Karpas-422 (cell line): ENCODE measurements at regions not wholly inside any gene's neighbourhood (a gene's known extent, or its start where the extent isn't known, plus 50 kb on each side); places are given as distances from the start of the nearest gene placed in this dataset. TPM values are rescaled to one million over a fixed set of nuclear protein-coding genes. Genes with fewer than 3 reads are reported as not detected.

Experiments used
- DNase-seq: peaks from one replicate; pipeline ENCODE4 v3.0.0-alpha.2; 2015
- H2AFZ ChIP-seq: fragments of 200-600 bp; sonication (generic); 2 replicates; pipeline ENCODE4 v1.6.1; 2014; ENCODE audit warnings: antibody characterized with exemption, low read length, mixed read lengths
- H3K27ac ChIP-seq: fragments of 200-600 bp; sonication (generic); 2 replicates; pipeline ENCODE4 v1.5.1; 2014; ENCODE audit warnings: mild to moderate bottlenecking, low read length, moderate library complexity
- H3K27me3 ChIP-seq: fragments of 200-600 bp; sonication (generic); 2 replicates; pipeline ENCODE4 v1.6.1; 2014; ENCODE audit warnings: low read length, mixed read lengths
- H3K36me3 ChIP-seq: fragments of 200-600 bp; sonication (generic); 2 replicates; pipeline ENCODE4 v1.6.1; 2014; ENCODE audit warnings: low read length, mixed read lengths; ENCODE audit not compliant: insufficient read depth
- H3K4me1 ChIP-seq: fragments of 200-600 bp; sonication (generic); 2 replicates; pipeline ENCODE4 v1.6.1; 2014; ENCODE audit warnings: mild to moderate bottlenecking, low read length, mixed read lengths
- H3K4me2 ChIP-seq: fragments of 200-600 bp; sonication (generic); 2 replicates; pipeline ENCODE4 v1.6.1; 2014; ENCODE audit warnings: low read length, low read depth, mild to moderate bottlenecking; ENCODE audit not compliant: poor library complexity, severe bottlenecking
- H3K4me3 ChIP-seq: fragments of 200-600 bp; sonication (generic); 2 replicates; pipeline ENCODE4 v1.5.1; 2014; ENCODE audit warnings: mild to moderate bottlenecking, antibody characterized with exemption, low read length, mixed read lengths
- H3K79me2 ChIP-seq: fragments of 200-600 bp; sonication (generic); 2 replicates; pipeline ENCODE4 v1.6.1; 2014; ENCODE audit warnings: mild to moderate bottlenecking, low read length, mixed read lengths
- H3K9ac ChIP-seq: fragments of 200-600 bp; sonication (generic); 2 replicates; pipeline ENCODE4 v1.6.0; 2014; ENCODE audit warnings: low read length
- H3K9me2 ChIP-seq: fragments of 200-600 bp; sonication (generic), shearing (Covaris generic); replicated peaks from 2 replicates; pipeline ENCODE4 v1.6.0; 2014; ENCODE audit warnings: mild to moderate bottlenecking, low read length, moderate library complexity; ENCODE audit not compliant: insufficient read depth
- H3K9me3 ChIP-seq: fragments of 300-700, 200-600 bp; sonication (generic); 2 replicates; pipeline ENCODE4 v1.6.1; 2014; ENCODE audit warnings: low read length, mixed read lengths
- H4K20me1 ChIP-seq: fragments of 200-600 bp; sonication (generic); 2 replicates; pipeline ENCODE4 v1.6.1; 2014; ENCODE audit warnings: mild to moderate bottlenecking, antibody characterized with exemption, low read length, low read depth; ENCODE audit not compliant: insufficient read depth
- small RNA-seq: library from RNA; depleted of rRNA; stranded (forward); fragments of <200 nt; gene quantifications from one replicate; pipeline ENCODE3, GENCODE V24; 2014

DNA sequence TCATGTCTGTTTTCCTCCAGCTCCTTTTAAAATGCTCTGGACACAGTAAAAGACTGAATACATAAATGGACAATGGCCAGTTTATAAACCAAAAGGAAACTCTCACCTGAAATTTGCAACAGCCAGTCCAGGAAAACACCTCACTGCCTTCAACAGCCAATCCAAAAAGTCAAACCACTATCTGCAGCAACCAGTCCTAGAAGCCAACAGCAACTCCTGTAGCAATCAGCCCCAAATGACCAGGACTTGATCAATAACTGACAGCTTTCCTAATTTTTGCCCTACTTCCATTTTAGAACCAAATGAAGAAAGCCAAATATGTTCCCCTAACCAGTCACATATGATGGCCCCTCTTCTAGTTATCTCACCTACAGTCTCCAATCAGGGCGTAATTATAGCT is 309.5 kb upstream of the CPXCR1 start:
- H3K27ac ChIP-seq = no peak overlapping the region
- H3K27me3 ChIP-seq = no peaks in the 10 kb centered on the region
- H3K4me3 ChIP-seq = no peak overlapping the region
- H3K9me2 ChIP-seq = no peaks in the 10 kb centered on the region
- H3K9ac ChIP-seq = no peak overlapping the region
- H3K4me2 ChIP-seq = no peak overlapping the region
- no peaks in the 10 kb centered on the region for H4K20me1 ChIP-seq
- H3K4me1 ChIP-seq = no peaks in the 10 kb centered on the region
- no peak for DNase-seq
- H3K9me3 ChIP-seq = peaks cover 12% of the 10 kb centered on the region
- H3K79me2 ChIP-seq = no peaks in the 10 kb centered on the region
- no peaks in the 10 kb centered on the region for H3K36me3 ChIP-seq
- H2AFZ ChIP-seq = no peak overlapping the region

DNA sequence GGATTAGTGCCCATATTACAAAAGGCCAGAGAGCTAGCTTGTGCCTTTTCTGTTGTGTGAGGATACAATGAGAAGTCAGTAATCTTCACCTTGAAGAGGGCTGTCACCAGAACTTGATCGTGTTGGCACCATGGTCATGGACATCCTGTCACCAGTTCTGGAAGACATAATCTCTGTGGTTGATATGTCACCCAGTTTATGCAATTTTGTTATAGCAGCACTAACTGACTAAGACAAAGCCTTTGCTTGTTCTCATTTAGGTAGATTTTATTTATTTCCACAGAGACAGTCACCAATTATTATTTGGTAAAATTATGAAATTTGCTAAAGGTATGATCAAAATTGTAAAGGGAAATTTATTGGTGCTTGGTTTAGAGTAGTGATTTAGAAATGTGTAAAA is 308.8 kb upstream of the CPXCR1 start:
- H3K79me2 ChIP-seq = no peaks in the 10 kb centered on the region
- H3K9me2 ChIP-seq = no peaks in the 10 kb centered on the region
- no peak overlapping the region for H2AFZ ChIP-seq
- H3K27ac ChIP-seq = no peak overlapping the region
- no peak overlapping the region for H3K4me3 ChIP-seq
- H4K20me1 ChIP-seq = no peaks in the 10 kb centered on the region
- peaks cover 12% of the 10 kb centered on the region for H3K9me3 ChIP-seq
- no peak overlapping the region for H3K4me2 ChIP-seq
- no peak overlapping the region for H3K9ac ChIP-seq
- no peaks in the 10 kb centered on the region for H3K36me3 ChIP-seq
- DNase-seq = no peak
- no peaks in the 10 kb centered on the region for H3K27me3 ChIP-seq
- H3K4me1 ChIP-seq = no peaks in the 10 kb centered on the region

DNA sequence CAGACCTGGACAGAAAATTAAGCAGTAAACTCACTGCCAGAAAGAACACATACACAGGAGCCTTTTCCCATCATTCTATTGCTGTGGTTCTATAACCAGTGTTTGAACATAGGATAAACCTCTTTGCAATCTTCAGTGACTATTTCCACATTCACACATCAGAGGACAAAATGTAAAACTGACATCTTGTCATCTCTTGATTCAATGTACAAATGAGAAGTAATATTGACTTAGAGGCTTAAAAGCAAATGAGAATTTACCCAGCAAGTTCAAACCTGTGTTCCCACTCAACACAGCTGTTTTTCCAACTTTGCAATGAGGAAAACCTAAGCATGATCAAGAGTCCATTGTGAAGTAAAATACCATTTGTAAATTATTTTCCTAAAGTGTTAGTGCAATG is 307.1 kb upstream of the CPXCR1 start:
- no peak overlapping the region for H3K27ac ChIP-seq
- no peak overlapping the region for H2AFZ ChIP-seq
- H3K4me2 ChIP-seq = no peak overlapping the region
- no peaks in the 10 kb centered on the region for H3K4me1 ChIP-seq
- peaks cover 12% of the 10 kb centered on the region for H3K9me3 ChIP-seq
- DNase-seq = no peak
- H3K9ac ChIP-seq = no peak overlapping the region
- H3K27me3 ChIP-seq = no peaks in the 10 kb centered on the region
- no peaks in the 10 kb centered on the region for H3K9me2 ChIP-seq
- no peaks in the 10 kb centered on the region for H4K20me1 ChIP-seq
- no peak overlapping the region for H3K4me3 ChIP-seq
- no peaks in the 10 kb centered on the region for H3K36me3 ChIP-seq
- H3K79me2 ChIP-seq = no peaks in the 10 kb centered on the region

Small RNAs in the stretch of these regions (small RNA-seq; reads per million reads assigned to genes)
- gene AL929325.1 (not detected), gene RF01225 (not detected)
